ENCODE measurements at regions not wholly inside any gene's neighbourhood (a gene's known extent, or its start where the extent isn't known, plus 50 kb on each side); places are given as distances from the start of the nearest gene placed in this dataset.

GRCh38 chr17:77763575-77763974 lies 194.9 kb upstream of the TNRC6C start:
- no peak for DNase-seq

DNA sequence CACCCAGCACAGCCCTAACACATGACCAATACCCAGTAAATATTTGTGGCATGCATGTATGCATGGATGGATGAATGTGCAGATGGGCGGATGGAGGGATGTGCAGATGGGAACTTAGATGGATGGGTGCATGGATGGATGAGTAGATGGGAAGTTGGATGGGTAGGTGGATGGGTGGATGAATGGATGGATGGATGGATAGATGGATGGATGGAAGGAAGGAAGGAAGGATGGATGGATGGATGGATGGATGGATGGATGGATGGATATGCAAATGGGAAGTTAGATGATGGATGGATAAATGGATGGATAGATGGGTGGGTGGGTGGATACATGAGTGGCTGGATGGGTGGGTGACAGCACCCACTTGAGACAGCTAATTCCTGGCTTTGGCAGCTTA lies 193.2 kb upstream of the TNRC6C start:
- DNase-seq = no peak

DNA sequence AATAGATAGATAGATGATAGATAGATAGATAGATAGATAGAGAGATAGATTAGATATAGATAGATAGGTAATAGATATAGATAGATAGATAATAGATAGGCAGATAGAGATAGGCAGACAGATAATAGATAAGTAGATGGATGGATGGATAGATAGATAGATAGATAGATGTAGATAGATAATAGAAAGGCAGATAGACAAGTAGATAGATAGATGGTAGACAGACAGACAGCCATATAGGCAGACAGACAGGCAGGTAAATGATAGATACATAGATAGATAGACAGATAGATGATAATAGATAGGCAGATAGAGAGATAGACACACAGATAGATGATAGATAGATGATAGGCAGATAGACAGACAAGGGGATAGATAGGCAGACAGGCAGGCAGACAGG lies 191.4 kb upstream of the TNRC6C start:
- DNase-seq = no peak

DNA sequence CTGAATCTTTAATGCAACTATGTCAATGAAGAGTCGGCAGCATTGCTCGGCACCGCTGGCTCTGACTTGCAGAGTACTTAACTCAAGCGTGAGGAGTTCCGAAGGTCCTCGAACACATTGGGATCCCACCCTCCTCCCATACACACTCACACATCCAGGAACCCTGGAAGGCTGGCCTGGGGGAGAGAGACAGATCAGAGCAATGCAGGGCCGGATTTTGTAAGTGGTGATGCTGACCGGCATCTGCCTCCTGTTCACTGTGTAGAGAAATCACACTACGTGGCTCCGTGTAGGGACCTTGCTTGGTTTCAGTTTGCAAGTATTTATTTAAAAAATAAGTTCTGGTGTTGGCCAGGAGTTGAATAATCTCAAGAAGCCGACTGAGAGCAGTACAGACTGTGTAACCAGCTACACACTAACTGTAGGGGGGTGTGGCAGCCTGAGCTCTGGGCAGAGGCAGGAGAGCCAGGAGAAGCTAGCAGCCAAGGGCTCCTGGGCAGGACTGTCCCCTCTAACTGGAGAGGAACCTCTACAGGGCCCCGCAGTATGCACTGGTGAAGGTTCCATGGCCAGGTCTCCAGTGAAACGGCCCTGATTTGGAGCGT lies 190.2 kb upstream of the TNRC6C start:
- no peak for DNase-seq

GRCh38 chr17:77769215-77769614 lies 189.3 kb upstream of the TNRC6C start:
- DNase-seq = no peak

GRCh38 chr17:77769762-77770161 lies 188.7 kb upstream of the TNRC6C start:
- DNase-seq = no peak

DNA sequence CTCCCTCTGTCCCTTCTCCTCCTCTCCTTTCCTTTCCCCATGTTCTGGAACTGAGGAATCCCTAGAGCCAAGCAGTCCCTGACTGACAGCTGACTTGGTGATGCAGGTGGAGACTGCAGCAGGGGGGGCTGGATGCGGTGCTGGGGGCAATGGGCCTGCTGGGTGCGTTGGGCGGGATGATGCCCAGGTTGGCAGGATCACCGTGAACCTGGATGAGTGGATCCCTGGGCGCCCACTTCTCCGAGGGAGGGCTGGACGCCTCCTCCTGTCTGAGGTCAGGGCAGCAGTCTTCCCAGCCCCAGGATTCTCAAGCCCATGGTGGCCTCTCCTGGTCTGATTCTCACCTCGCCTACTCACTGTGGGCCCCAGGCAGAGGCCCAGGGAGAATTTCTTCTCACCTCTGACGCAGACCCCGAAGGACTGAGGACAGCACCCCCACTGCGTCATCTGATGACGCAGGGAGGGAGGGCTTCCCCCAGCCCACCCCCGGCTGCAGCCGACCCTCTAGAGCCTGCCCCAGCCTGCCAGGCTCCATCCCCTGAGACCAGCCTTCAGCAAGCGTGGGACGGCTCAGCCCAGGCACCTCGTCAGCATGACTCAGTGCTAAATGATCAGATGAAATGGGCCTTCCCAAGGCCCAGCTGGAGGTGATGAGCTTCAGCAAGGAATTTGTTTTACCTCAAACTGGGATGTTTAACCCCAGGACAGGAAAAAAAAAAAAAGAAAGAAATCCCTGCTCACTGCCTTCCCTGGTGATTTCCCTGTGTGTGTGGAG lies 188.0 kb upstream of the TNRC6C start:
- no peak for DNase-seq

- DNase-seq = no peak
Measured at GRCh38 chr17:77771145-77771544, 187.4 kb upstream of the TNRC6C start.

- DNase-seq = no peak
Measured at GRCh38 chr17:77771587-77771986, 186.9 kb upstream of the TNRC6C start.

- no peak for DNase-seq
Measured at GRCh38 chr17:77771998-77772397, 186.5 kb upstream of the TNRC6C start.

DNA sequence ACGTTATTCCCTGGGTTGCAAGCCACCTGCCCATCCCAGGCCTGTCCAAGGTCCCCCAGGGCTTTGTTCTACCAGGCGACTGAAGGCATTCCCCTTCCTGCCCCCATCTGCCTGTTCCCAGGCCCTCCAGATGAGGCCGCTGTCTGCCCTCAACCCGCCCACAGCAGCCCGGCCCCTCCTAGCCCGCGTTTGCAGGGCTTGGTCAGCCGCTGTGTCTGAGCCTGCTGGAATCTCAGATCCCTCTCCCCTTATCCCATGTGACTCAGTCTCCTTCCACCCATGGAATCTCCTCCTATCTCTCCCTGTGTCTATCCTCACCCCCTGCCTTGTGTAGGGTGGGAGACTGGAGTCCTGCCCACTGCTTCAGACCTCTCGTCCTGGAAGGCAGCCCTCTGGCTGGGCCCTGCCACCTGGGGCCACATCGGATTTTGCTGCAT lies 186.0 kb upstream of the TNRC6C start:
- no peak for DNase-seq

- no peak for DNase-seq
Measured at GRCh38 chr17:77772899-77773358, 185.6 kb upstream of the TNRC6C start.

DNA sequence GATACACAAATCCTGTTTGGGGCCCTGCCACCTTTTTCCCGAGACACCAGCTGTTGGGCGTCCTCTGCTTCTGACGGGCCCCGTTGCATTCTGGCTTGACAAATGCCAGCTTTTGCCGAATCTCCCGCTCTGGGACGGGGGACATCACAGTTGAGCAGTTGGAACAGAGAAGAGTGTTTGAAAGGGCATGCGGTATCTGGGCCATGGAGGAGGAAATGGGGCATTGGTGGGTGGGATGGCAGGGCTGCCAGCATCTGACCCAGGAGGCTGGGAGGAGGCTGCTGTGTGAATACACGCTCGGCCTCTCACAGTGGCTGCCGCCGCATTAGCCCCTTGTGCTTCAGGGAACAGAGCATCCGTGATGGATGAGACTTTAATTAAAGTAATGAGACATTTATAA lies 184.3 kb upstream of the TNRC6C start:
- DNase-seq = no peak

DNA sequence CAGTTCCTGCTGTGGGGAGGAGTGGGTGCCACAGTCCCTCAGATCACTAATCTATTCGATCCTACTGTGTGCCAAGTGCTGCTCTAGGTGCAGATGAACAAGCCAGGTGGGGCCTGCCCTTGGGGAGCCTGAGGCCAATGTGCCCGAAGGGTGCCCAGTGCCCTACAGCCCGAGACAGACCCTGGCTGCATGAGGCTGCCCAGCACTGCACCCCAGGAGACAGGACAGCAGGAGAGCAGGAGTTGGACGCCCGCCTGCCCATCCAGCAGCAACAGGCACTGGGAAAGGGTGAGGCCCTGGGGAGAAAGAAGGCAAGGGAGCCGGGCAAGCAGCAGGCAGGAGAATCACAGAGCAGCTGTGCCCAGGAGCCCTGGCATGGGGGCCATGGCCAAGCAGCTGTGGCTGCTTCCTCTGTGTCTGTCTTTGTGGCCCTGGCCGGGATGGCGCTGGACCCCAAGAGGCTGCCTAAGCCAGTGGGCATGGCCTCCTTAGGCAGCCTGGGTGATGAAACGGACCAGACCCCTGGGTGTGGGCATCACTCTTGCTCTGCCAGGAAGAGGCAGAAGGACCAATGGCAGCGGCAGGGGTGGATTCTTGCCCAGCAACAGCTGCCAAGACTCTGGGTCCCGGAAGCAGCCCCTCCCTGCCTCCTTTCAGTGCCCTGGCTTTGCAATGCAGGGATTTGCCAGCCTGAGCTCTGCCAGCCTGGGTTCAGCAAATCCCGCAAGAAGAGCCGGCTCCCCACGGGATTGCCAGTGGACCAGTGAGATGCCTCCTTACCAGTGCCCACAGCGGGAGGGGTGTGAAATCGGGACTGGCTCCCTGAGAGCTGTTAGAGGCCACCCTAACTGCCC lies 179.6 kb upstream of the TNRC6C start:
- DNase-seq = no peak

- DNase-seq = no peak
Measured at GRCh38 chr17:77779711-77780539, 178.6 kb upstream of the TNRC6C start.

GRCh38 chr17:77781536-77781935 lies 177.0 kb upstream of the TNRC6C start:
- DNase-seq = no peak

GRCh38 chr17:77782201-77782600 lies 176.3 kb upstream of the TNRC6C start:
- DNase-seq = no peak

DNA sequence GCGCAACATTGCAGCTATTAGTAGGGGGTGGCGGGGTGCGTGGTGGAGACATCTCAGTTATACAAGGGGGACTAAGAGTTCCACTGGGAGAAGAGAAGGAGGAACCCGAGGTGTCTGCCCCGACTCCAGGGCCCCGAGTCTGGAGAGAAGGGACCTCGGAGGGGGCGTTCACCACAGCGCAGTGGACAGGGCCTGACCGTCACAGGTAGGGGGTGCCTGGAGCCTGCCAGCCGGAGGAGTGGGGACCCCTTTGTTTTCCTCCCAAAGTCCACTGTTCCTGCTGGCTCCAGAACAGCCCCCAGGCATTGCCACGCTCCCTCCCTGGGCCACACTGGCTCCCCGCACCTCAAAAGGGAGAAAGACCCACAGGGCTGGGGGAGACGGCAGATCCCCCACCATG lies 175.9 kb upstream of the TNRC6C start:
- no peak for DNase-seq

DNA sequence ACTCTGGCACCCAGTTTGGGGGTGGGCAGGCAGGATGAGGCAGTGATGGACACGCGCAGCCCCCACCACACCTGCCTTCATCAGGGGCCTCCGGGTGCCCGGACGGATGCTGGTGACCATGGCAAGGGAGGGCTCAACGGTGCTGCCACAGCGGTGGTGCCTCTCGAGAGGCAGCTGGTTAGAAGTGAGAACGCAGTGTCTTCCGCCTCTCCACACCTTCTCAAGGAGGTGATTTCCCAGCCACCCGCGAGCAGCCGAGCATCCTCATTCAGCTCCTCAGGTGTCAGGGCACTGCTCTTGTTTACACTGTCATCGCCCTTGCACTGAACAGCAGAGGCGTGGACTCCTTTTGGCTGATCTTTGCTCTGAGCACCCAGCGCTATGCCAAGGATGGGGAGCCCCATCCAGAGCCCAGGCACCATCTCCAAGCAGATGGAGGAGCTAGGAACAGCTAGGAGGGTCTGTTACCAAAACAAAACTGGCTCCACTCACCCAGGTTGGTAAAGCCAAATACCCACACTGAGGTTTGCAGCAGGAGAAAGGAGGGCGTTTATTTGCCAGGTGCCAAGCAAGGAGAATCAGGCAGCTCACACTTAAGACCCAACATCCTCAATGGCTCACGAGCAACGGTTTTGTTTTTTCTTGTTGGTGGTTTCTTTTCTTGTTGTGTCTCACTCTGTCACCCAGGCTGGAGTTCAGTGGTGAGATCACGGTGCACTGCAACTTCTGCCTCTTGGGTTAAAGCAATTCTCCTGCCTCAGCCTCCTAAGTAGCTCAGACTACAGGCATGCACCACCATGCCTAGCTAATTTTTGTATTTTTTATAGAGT lies 174.3 kb upstream of the TNRC6C start:
- no peak for DNase-seq

DNA sequence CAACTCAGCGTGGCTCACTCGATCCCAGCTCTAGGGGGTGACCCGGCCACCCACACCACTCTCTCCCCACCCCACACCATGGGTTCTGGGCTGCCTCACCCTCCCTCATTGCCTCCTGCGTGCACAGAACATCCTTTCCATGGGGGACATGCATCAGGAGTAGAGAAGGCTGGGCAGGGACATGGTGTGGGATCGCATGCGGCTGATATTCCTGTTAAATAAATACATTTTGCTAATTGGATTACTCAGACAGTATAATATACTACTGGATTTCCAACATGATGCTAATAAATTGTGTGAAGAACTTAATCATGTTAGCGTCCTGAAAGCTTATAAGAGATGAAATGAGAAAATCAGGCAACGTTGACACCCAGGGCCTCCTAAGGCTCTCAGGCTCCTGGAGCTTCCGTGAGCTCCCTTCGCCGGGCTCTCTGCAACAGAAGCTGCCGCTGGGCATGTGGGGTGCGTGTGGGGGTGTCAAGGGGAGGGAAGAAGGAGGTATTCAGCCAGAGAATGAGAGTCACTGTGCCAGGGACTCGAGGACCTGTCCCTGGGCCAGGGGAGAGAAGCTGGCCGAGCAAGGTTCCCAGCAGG lies 173.1 kb upstream of the TNRC6C start:
- DNase-seq = no peak

GRCh38 chr17:77786090-77786489 lies 172.4 kb upstream of the TNRC6C start:
- DNase-seq = no peak
